ENCODE measurements at regions not wholly inside any gene's neighbourhood (a gene's known extent, or its start where the extent isn't known, plus 50 kb on each side); places are given as distances from the start of the nearest gene placed in this dataset.
A peak's percentile ranks its signal among the peaks of the same experiment; 100 is the strongest.

DNA sequence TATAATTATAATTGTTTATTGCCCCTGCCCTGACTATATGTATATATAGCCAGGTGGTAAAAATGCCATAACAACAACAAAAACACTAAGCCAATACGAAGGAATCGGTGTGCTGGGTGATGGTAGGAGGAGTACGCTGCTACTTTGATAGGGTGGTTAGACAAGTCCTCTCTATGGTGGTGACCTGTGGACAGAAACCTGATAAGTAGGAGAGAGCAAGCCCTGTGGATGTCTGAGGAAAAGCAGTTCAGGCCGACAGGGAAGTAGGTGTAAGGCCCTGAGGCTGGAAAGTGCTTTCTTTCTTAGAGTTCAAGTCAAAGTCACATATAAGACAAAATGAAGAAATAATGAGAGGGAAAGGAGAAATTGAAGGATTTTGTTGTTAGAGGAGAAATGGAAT is 823.8 kb upstream of the CELF2 start:
- no peak for DNase-seq (ENCODE audit: low spot score)

DNA sequence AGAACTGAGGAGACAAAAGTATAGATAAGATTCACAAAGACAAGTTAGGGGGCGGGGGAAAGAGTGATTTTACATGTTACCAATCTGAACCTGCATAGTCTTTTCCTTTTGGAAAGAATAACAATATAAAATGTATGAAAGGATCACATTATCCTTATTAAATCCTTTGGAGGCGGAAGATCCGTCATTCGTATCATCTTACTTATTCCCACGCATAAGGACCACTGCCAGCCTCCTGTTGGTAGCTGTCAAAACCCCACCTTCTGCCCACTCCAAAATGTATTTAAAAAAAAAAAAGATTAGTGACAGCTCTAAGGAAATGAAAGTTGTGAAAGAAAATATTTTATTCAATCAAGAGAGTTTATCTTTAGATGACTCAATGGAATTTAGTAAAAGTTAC is 821.0 kb upstream of the CELF2 start:
- DNase-seq (ENCODE audit: low spot score), result no peak

DNA sequence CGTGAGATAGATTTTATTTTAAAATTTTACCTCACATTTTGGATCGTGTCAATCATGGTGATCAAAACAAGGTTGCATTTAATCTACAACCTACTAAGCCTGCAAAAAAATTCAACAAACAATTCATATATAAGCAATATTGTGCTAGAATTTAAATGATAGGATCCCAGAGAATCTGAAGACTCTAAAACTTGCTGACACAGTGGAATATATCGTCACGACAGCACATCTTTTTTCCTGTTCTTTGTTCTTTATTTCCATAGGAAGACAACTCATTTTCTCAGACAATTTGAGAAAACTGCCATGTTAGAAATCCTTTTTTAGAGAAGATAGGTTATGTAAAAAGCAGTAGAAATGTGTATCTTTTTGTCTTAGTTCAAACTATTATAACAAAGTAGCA is 820.2 kb upstream of the CELF2 start:
- no peak for DNase-seq (ENCODE audit: low spot score)

DNA sequence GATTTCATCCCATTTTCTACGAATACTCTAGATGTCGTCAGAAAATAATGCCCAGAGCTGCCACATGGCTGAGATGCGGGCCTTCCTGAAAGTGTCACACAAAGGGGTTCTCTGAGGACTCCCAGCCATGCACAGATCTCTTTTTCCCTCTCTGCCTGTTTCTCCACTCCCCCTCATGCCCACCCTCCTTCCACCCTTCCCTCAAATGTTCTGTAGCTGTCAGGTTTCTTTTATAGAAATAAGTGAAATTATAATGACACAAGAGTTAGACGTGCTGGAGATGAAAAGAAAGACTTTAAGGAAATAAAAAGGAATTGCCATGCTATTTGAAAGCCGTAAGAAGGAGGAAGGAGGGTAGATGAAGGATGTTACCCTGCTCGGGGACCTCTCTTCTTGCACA is 819.3 kb upstream of the CELF2 start:
- no peak for DNase-seq (ENCODE audit: low spot score)

DNA sequence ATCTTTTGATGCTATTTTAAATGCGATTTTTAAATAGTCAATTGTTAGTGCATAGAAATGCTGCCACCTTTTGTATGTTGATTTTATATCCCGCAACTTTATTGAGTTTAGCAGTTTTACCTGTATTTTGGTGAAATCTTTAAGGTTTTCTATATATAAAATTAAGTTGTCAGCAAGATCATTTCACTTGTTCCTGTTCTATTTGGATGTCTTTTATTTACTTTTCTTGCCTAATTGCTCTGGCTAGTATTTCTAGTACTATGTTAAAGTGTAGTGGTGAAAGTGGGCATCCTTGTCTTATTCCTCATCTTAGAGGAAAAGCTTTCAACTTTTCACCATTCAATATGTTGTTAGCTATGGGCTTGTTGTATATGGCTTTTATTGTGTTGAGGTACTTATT is 813.3 kb upstream of the CELF2 start:
- DNase-seq (ENCODE audit: low spot score), result no peak

DNA sequence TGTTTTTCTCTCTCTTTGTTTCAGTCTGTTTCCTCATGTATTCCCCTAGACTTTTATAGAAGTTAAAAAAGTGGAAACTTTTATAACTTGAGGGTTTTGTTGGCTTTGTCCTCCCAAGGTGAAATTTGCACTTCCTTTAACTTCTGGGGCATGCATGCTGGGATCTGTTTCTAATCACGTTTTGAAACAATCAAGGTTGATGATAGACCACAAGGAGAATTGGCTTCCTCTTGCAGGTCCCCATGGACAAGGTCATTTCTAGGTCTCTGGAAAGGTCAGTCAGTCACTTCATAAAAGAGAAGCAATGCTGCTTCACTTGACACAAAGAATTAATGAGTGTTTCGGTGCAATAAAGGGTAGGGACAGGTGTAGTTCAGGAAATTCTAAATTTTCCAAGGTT is 811.8 kb upstream of the CELF2 start:
- no peak for DNase-seq (ENCODE audit: low spot score)

DNA sequence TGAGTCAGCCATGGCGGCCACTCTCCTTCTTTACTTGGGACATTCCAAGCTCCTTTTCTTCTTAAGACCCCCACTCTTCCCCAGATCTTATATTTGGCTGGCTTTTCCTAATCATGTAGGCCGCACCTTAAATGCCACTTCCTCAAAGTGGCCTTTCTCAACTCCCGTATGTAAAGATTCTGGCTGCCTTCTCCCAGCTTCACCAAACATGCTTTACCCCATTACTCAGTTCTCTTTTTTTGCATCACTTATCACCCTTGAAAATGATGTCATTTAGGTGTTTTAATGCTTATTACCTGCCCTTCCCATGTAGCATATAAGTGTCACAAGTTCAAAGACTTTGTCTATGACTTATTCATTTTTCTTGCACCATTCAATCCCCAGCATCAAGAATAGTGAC is 810.1 kb upstream of the CELF2 start:
- no peak for DNase-seq (ENCODE audit: low spot score)

DNA sequence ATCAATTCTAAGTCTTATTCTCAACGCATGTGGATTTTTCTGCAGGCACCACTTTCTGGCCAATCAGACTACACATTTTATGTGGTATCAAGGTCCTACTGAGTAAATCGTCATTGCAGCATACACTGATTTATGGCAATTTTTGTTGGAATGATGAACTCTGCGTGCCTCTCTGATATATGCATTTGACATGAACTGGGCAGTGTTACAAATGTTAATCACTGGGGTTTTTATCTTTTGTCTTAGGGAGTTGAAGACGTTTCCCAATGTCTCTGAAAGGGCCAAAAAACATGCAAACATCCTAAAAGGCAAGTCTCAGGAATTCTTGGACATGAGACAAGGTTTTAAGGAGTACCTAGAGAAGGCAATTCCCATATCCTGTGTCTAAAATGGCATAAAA is 809.5 kb upstream of the CELF2 start:
- DNase-seq (ENCODE audit: low spot score), result peak; percentile 72

DNA sequence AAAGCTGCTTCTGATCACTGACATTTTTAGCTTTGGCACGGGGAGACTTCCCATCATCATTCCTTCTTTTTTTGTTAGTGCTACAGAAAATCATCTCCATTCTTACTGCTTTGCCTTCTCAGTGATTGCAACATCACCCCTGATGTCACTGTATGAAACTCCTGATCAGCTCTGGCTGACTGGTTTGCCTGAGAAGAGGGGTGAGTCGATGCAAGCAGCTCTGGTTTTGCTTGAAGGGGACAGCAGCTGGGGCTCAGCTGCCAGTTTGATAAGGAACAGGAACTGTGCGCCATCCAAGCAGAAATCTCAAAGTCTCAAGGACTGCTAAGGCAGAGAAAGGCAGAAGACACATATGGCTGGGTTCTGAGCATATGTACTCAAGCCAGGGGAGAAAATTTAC is 808.5 kb upstream of the CELF2 start:
- DNase-seq (ENCODE audit: low spot score), result peak; percentile 95

DNA sequence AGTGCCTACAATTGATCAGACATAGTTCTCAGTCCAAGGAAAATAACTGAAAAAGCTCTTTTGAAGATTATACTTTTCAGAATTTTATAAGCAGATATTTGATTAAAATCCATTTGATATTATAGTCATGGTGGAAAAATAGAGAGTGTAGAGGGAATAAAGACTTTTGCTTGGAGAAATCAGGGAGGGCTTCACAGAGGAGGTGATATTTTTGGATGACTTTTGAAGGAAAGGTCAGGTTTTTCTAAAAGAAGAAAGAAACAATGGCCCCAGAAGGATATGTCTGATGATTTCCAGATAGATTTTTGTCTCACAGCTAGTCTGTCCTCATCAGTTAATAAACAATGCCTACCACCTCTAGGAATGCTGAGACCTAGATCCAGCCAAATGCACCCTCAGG is 806.3 kb upstream of the CELF2 start:
- DNase-seq (ENCODE audit: low spot score), result no peak

DNA sequence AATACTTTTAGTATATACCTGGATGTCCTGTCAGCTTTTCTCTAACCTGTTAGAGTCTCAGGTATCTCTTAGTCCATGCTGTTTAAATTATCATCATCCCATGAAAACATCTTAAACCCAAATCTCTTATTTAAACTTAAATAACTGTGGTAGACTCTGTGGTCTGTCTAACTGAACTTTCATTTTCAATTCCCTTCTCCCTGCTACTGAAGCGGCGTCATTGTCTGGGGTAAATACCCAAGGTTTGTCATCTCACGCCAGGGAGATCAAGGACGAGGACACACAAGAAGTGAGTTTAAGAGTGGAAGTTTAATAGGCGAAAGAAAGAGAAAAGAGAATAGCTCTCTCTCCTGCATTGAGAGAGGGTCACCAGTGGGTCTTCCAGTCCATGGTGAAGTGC is 804.4 kb upstream of the CELF2 start:
- no peak for DNase-seq (ENCODE audit: low spot score)

DNA sequence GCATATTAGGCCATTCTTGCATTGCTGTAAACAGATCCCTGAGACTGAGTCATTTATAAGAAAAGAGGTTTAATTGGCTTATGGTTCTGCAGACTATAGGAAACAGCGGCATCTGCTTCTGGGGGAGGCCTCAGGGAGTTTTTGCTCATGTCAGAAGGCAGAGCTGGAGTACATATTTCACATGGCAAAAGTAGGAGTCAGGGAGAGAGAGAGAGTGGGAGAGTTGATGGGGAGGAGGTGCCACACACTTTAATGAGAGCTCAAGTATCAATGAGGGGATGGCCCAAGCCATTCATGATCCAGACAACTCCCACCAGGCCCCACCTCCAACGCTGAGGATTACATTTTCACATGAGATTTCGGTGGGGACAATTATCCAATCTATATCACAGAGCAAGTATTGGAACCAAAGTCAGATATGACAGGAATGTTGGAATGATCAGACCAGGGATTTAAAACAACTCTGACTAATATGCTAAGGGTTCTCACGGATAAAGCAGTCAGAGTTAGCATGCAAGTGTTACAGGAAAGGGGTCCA is 795.3 kb upstream of the CELF2 start:
- DNase-seq (ENCODE audit: low spot score), result peak; percentile 36

DNA sequence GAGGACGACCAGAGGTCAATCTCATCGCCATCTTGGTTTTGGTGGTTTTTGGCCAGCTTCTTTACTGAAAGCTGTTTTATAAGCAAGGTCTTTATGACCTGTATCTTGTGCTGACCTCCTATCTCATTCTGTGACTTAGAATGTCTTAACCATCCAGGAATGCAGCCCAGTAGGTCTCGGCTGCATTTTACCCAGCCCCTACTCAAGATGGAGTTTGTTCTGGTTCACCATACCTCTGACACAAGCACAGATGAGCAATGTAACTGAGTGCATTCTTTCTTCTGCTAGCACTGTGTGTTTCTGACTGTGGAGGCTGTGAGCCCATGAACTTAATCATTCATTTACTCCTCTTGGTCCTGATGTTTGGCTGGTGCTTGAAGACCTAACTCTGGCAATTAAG is 794.5 kb upstream of the CELF2 start:
- no peak for DNase-seq (ENCODE audit: low spot score)

DNA sequence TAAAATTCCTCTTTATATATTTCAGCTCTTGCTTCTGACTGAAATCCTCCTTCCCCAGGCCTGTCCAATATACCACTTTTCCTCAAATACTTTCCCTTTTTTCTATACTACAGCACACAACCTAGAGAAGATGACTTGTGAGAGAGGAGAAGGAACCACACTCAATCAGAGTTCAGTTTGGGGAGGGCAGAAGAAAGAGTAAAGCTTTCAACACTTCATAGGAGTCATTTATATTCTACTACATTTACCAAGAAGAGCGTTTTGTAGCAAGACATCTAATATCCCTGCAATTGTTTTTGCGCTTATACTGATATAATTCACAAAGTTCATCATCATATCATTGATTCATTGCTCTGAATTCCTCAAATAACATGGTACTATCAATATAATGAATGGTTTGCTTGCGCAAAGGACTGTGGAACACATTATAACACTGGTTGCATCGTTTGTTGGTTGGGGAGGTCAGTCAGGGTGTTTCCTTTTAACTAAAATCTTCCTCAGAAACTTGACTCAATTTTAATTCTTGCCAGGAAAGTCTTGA is 792.5 kb upstream of the CELF2 start:
- DNase-seq (ENCODE audit: low spot score), result no peak

DNA sequence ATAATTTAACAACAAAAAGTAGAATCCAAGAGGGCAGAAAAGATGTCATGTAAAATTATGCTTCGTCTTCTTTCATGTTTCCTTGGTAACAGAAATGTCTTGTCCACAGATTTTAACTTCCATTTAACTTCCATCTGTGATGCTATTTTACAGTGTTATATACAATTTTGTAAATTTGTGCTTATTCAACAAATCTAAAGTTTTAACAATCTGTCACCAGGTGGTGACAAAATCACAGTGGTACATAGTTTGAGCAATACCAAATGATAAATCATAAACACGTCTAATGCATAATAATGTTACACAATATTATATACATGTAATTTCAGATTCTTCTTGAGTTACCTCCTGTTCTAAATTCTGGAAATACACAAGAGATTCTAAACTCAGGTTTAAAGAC is 784.4 kb upstream of the CELF2 start:
- no peak for DNase-seq (ENCODE audit: low spot score)

DNA sequence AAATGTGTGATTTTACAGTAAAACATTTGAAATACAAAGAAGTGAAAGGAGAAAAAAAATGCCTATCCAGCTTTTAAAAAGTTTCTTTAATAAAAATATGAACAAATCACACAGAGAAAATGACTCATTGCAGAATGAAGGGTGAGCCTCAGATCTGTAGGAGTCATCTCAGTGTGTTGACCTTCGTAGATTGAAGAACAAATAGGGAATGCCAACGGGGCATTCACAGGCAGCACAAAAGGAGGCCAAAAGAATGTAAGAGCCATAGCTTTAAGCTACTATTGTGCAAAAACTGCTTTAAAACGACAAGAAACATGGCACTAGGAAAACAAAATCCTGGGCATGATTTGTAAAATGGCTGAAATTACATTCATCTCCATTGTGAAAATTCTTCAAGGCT is 782.7 kb upstream of the CELF2 start:
- no peak for DNase-seq (ENCODE audit: low spot score)

DNA sequence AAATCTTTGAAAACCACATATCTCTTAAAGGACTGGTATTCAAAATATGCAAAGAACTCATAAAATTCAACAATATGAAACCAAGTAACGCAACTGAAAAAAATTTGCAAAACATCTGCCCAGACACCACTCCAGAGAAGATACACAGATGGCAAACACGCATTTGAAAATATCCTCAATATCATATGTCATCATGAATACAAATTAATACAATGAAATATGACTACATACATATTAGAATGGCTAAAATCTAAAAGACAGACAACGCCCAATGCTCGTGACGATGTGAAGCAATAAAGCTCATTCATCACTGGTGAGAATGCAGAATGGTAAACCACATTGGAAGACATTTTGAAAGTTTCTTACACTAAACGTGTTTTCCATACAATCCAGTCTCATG is 770.1 kb upstream of the CELF2 start:
- DNase-seq (ENCODE audit: low spot score), result no peak

DNA sequence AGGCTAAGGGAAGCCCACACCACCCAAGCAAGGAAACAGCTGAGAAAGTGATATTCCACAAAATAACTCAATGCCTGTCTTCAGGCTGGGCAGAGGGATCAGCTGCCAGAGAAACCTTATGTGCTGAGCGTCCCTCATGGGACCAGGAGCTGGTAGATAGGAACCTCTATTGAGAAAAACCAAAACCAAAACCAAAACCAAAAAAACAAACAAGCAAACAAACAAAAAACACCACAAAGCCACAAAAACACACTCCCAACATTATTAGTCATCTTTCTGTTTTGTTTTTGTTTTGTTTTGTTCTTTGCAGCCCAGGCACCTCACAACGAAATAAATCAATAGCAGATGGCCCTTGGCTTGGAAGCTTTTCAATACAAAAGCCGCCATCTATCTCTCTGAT is 760.8 kb upstream of the CELF2 start:
- DNase-seq (ENCODE audit: low spot score), result no peak

DNA sequence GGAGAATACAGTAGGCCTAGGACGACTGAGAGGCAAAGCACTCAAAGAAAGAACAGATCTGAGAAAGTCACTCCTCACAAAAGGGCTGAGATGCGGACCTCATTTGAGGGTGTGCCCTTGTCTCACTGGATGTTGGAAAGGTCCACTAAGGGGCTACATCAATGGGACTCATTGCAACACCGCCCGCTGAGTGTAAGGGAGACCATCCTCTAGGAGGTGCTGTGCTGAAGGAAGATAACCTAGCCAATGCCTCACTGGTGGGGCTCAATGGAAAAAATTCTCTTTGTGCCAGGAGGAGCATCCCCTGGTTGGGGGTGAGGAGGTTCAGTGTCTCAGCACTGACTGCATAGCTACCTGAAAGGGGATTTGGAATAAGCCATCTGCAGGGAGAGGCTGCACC is 758.7 kb upstream of the CELF2 start:
- DNase-seq (ENCODE audit: low spot score), result no peak

DNA sequence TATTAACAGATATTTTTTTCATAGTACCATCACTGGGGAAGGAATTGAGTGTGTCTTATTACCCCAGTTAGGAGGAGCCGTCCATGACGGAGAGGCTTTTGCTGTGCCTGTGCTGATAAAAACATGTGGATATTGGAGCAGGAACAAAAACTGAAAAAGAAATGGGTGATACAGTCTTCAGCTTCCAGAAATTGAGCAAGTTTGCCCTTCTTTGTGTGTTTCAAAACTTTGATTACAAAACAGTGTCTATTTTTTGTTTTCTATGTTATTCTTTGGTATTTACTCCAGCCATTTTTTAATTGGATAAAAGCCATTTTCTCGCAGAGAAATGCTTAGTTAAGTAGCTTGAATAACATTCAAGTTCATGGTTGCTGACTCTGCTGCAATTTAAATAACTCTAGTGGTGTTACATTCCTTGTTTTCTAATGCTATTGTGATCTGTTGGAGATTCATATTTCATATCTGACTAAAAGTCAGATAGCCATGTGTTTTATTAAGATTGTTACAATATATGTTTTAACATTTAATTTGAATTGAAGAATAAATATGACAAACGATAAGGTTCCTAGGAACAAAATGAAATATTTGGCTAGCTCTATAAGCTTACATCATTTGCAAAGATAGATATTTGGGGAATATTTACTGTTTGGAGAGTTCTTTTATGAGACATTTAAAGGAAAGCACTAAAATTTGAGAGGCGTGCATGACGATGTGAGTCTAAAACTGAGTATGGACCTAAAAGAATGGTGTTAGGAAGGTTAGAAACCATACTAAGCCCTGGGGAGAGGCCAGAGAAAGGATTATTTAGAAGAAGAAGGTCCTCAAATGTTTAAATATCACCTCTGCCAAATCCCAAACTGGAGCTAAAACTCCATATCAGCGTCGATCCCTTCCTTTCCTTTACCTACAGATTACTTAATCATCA is 747.3 kb upstream of the CELF2 start:
- peak; percentile 10 for DNase-seq (ENCODE audit: low spot score)

DNA sequence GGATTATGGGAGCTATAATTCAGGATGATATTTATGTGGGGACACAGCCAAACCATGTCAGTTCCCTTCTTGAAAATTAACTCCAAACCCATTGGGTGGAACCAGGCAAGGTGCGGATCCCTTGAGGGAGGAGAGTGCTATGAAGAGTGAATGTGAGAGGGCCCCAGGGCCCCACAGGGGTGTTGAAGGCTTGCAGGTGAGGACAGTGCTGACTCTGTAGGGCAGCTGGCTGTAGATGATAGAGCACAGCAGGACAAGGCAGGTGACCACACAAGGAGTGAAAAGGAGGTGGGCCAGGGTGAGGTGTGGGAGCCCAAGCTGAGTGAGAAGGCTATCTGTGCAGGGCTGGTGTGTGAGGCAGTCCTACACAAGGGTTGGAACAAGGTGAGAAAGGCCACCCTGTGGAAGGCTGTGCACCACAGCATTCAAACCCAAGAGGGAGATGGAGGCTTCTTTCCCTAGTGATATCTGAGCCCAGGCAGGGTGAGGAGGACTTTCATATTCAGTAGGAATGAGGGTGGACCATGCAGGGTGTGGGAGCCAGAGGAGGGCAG is 746.0 kb upstream of the CELF2 start:
- DNase-seq (ENCODE audit: low spot score), result no peak

DNA sequence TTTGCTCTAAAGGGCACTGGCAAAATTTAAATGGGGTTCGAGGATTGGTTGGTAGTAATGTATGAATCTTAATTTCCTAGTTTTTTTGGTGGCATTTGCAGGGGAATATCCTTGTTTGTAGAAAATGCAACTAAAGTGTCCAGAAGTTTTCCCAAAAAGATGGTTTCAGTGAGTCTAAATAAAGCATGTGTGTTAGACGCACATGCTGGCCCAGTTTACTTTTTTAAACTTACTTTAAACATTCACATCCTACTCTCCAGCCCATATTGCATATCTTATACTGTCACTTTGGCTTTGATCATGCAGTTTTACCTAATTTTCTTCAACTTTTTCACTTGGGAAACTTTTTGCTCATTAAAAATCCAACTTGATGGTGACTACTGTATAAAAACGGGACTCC is 744.0 kb upstream of the CELF2 start:
- DNase-seq (ENCODE audit: low spot score), result no peak

DNA sequence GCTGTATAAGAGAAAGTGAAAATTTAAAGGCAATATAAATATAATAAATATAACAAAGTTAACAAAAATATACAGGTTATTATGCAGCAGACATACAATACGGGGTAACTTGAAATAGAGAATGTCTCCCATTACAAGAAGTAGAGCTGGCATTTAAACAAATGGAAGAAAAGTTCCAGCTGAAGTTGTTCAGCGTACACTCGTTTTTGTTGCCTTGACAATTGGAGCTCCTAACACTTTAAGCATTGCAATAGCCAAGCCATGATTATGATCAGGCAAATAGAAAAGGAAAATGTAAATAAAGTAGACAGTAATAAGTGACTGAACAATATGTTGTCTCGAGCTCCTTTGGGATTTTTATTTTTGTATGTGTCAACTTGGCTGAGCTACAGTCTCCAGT is 737.8 kb upstream of the CELF2 start:
- no peak for DNase-seq (ENCODE audit: low spot score)
